ENCODE measurements at regions not wholly inside any gene's neighbourhood (a gene's known extent, or its start where the extent isn't known, plus 50 kb on each side); places are given as distances from the start of the nearest gene placed in this dataset.

DNA sequence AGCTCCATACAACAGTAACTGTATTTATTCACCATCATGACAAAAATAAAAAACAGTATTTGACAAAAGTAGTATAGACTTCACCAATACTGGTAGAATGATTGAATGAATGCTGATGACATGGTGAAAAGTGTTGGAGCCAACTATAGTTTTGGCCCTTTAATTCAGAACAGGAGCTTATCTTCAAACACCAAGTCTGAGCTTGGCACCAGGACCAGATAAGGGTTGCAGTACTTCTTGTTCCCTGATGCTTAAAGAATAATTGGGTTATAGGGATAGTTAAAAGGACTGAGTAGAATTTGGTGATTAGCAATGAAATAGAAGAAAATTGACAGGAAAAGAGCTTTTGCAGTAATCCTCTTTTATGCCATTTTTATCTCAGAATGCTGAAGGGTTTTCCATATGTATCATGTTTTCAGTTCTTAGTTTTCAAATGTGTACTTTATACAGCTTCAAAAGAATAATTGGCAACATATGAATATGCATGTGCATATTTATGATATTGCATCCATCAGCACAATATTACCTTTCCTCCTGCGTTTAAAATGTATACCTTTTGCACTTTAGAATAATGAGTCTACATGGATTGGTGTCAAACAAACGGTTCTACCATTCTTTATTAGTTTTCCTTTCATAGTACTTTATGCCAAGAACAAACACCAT is 214.2 kb upstream of the ARHGAP42 start:
- Histone ChIP-seq H3K4me3 (no peak overlapping the region), H3K4me1 (ENCODE audit: low read depth) (no peaks in the 10 kb centered on the region), H3K9me3 (no peaks in the 10 kb centered on the region), H3K36me3 (ENCODE audit: low read depth) (no peaks in the 10 kb centered on the region)
- DNase-seq = no peak
- TF ChIP-seq, protein P1, sequence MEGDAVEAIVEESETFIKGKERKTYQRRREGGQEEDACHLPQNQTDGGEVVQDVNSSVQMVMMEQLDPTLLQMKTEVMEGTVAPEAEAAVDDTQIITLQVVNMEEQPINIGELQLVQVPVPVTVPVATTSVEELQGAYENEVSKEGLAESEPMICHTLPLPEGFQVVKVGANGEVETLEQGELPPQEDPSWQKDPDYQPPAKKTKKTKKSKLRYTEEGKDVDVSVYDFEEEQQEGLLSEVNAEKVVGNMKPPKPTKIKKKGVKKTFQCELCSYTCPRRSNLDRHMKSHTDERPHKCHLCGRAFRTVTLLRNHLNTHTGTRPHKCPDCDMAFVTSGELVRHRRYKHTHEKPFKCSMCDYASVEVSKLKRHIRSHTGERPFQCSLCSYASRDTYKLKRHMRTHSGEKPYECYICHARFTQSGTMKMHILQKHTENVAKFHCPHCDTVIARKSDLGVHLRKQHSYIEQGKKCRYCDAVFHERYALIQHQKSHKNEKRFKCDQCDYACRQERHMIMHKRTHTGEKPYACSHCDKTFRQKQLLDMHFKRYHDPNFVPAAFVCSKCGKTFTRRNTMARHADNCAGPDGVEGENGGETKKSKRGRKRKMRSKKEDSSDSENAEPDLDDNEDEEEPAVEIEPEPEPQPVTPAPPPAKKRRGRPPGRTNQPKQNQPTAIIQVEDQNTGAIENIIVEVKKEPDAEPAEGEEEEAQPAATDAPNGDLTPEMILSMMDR (IDR thresholded peaks at IDR 0.05) = no peak
- no peak for ATAC-seq
- intact Hi-C loops (cut with DNase I, micrococcal nuclease) = no loop called here

DNA sequence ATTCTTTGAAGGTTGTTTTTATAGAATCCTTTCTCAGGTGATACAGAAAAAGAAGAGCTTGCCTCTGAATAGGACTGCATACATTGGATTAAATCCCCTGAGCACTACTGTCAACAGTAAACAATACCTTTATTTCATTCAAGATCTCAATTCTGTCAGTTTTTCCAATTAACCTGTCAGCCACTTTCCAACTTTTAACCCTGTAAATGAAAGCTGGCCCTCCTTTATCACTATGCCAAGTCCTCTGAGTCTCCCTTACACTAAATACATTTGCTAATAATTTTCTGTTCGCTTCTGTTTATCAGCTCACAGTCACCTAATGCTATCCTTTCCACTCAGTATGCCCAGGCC is 213.7 kb upstream of the ARHGAP42 start:
- TF ChIP-seq, protein P1 (IDR thresholded peaks at IDR 0.05) = no peak
- DNase-seq (no peak), ATAC-seq (no peak)
- Histone ChIP-seq H3K9me3 (no peaks in the 10 kb centered on the region), H3K36me3 (ENCODE audit: low read depth) (no peaks in the 10 kb centered on the region), H3K4me1 (ENCODE audit: low read depth) (no peaks in the 10 kb centered on the region), H3K4me3 (no peak overlapping the region)
- intact Hi-C loops (cut with DNase I, micrococcal nuclease) = no loop called here

DNA sequence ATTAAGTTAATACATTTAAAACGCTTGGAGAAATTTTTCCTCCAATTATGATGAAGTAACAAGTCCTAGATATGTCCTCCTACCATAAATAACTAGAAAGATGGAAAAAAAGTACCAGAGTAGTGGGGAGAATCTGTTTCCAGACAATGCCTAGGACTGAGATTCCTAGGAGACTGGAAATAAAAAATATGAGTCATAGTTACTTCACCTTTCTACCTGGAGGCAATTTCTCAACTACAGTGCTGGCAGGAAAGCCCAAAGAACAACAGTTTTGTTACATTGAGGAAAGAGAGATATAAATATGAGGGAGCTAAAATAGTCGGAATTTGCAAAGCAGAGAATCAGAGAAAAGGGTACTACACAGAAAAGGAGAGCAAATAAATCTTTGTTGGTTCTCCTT is 202.1 kb upstream of the ARHGAP42 start:
- Histone ChIP-seq H3K4me3 (no peak overlapping the region), H3K9me3 (peaks cover 6% of the 10 kb centered on the region), H3K4me1 (ENCODE audit: low read depth) (no peaks in the 10 kb centered on the region), H3K36me3 (ENCODE audit: low read depth) (no peaks in the 10 kb centered on the region)
- intact Hi-C loops (cut with DNase I, micrococcal nuclease) = no loop called here
- DNase-seq (no peak), ATAC-seq (no peak)
- TF ChIP-seq, protein P1 (IDR thresholded peaks at IDR 0.05) = no peak

DNA sequence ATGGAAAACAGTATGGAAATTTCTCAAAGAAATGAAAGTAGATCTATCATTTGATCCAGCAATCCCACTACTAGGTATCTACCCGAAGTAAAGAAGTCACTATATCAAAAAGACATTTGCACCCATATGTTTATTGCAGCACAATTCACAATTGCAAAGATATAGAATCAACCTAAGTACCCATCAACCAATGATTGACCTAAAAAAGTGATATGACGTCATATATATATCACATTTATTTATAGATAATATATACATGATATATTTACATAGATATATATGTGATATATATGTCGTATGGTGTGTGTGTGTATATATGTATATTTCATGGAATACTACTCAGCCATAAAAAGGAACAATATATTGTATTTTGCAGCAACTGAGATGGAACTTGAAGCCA is 188.3 kb upstream of the ARHGAP42 start:
- no peak overlapping the region for H3K4me3 ChIP-seq
- H3K36me3 ChIP-seq (ENCODE audit: low read depth) = no peaks in the 10 kb centered on the region
- intact Hi-C loops (cut with DNase I, micrococcal nuclease) = no loop called here
- H3K4me1 ChIP-seq (ENCODE audit: low read depth) = no peaks in the 10 kb centered on the region
- H3K9me3 ChIP-seq = peaks cover 2% of the 10 kb centered on the region
- no peak for ATAC-seq
- no peak for DNase-seq
- TF ChIP-seq, protein P1 (IDR thresholded peaks at IDR 0.05) = no peak

DNA sequence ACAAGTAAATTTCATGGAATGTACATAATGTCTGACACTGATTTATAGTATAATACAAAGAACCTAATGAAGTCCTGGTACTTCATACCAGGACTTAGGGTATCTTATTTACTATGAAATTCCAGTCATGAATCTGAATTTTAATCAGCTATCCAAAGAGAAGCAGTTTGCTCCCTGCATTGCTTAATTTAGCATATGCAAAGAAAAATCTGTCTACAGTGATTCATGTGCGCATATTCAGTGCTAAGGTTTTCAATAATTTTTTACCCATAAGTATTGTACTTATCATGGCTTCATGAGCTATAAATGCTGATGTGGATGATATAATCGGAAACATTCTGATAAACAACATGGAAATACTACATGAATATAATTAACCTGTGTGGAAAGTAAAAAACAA is 185.6 kb upstream of the ARHGAP42 start:
- intact Hi-C loops (cut with DNase I, micrococcal nuclease) = no loop called here

More for the DNA sequence above, 185.6 kb upstream of the ARHGAP42 start:
- Histone ChIP-seq H3K4me1 (ENCODE audit: low read depth) (no peaks in the 10 kb centered on the region), H3K9me3 (peaks cover 2% of the 10 kb centered on the region), H3K4me3 (no peak overlapping the region), H3K36me3 (ENCODE audit: low read depth) (no peaks in the 10 kb centered on the region)
- DNase-seq (no peak), ATAC-seq (no peak)
- TF ChIP-seq, protein P1 (IDR thresholded peaks at IDR 0.05) = no peak
